Effector memory CD4-positive, alpha-beta T cell (primary cell): ENCODE measurements at regions not wholly inside any gene's neighbourhood (a gene's known extent, or its start where the extent isn't known, plus 50 kb on each side); places are given as distances from the start of the nearest gene placed in this dataset.

Experiments
- DNase-seq, 3 donors: peaks; one replicate each; pipeline ENCODE4 v3.0.0-alpha.2; 2020
- H3K27ac ChIP-seq: 2 replicates; pipeline ENCODE4 v1.7.0; 2013; ENCODE audit warnings: mild to moderate bottlenecking, low read length, moderate library complexity; ENCODE audit not compliant: insufficient read depth, poor library complexity, severe bottlenecking
- H3K27me3 ChIP-seq: replicated peaks from 2 replicates; pipeline ENCODE4 v1.7.0; 2013; ENCODE audit warnings: mild to moderate bottlenecking, low read length; ENCODE audit not compliant: insufficient read depth, control insufficient read depth, poor library complexity, severe bottlenecking
- H3K36me3 ChIP-seq: 2 replicates; pipeline ENCODE4 v1.7.0; 2013; ENCODE audit warnings: mild to moderate bottlenecking, low read length, moderate library complexity; ENCODE audit not compliant: control insufficient read depth, insufficient read depth
- H3K4me1 ChIP-seq: 2 replicates; pipeline ENCODE4 v1.7.0; 2013; ENCODE audit warnings: low read length, mild to moderate bottlenecking; ENCODE audit not compliant: control insufficient read depth, insufficient read depth, poor library complexity, severe bottlenecking
- H3K4me3 ChIP-seq: 2 replicates; pipeline ENCODE4 v1.7.0; 2013; ENCODE audit warnings: low read length, low read depth, mild to moderate bottlenecking; ENCODE audit not compliant: insufficient read depth, poor library complexity, severe bottlenecking
- H3K9me3 ChIP-seq: 2 replicates; pipeline ENCODE4 v1.7.0; 2013; ENCODE audit warnings: mild to moderate bottlenecking, low read length, moderate library complexity; ENCODE audit not compliant: control insufficient read depth

DNA sequence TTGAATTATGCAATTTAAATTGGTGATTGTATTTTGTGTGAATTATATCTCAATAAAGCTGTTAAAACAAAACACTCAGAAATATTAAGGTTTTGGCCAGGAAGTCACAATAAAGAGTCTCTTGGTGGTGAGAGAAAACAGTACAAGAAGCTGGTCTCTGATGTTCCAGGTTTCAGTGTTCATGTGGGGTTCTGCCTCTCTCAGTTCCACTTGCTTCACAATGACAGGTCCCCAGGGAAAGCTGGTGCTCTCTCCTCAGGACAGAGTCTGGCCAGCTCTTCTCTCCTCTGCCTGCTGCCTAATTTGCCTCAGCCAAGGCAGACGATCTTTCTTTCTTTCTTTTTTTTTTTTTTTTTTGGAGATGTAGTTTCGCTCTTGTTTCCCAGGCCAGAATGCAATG lies 342.9 kb upstream of the PLXNA2 start:
- Histone ChIP-seq H3K36me3 (no peaks in the 10 kb centered on the region), H3K9me3 (no peaks in the 10 kb centered on the region), H3K4me1 (no peaks in the 10 kb centered on the region), H3K27me3 (no peaks in the 10 kb centered on the region), H3K4me3 (no peak overlapping the region), H3K27ac (no peak overlapping the region)
- DNase-seq: no peak

DNA sequence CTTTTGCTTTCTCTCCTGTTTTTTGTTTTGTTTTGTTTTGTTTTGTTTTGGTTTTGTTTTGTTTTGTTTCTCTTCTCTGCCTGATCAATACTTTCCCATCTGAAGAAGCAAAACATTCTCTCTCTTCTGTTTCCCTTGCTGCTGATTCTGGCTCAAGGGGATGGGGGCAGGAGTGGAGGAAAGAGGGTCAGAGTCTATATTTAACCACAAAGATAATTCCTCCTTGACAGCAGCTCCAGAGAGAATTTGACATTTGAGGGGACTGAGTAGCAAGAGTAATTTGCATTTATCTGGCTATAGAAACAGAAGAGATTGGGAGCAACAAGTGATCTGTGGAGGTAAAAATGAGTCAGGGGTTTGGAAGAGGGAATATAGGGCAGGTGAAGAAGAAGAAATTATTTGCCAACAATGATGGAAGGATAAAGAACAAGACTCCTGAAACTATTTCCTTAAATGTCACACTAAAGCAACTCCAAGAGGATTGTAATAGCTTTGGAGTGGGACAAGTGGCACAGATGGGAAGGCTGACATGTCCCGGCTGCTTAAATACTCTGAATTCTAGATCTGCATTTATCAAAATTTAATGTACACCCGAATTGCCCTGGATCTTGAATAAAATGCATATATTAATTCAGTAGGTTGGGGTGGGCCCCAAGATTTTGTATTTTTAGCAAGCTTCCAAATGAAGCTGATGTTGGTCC lies 349.3 kb upstream of the PLXNA2 start:
- Histone ChIP-seq H3K36me3 (no peaks in the 10 kb centered on the region), H3K4me3 (no peak overlapping the region), H3K4me1 (no peaks in the 10 kb centered on the region), H3K27ac (no peak overlapping the region), H3K27me3 (no peaks in the 10 kb centered on the region), H3K9me3 (no peaks in the 10 kb centered on the region)
- no peak for DNase-seq

- no peak for DNase-seq
- Histone ChIP-seq H3K4me3 (no peak overlapping the region), H3K4me1 (no peaks in the 10 kb centered on the region), H3K9me3 (no peaks in the 10 kb centered on the region), H3K36me3 (no peaks in the 10 kb centered on the region), H3K27me3 (no peaks in the 10 kb centered on the region), H3K27ac (no peak overlapping the region)
These were observed 351.1 kb upstream of the PLXNA2 start for GRCh38 chr1:208595236-208595635.

GRCh38 chr1:208595745-208596144 lies 351.6 kb upstream of the PLXNA2 start:
- no peak overlapping the region for H3K27ac ChIP-seq
- no peaks in the 10 kb centered on the region for H3K9me3 ChIP-seq
- no peak for DNase-seq
- no peaks in the 10 kb centered on the region for H3K36me3 ChIP-seq
- no peaks in the 10 kb centered on the region for H3K4me1 ChIP-seq
- no peak overlapping the region for H3K4me3 ChIP-seq
- no peaks in the 10 kb centered on the region for H3K27me3 ChIP-seq

DNA sequence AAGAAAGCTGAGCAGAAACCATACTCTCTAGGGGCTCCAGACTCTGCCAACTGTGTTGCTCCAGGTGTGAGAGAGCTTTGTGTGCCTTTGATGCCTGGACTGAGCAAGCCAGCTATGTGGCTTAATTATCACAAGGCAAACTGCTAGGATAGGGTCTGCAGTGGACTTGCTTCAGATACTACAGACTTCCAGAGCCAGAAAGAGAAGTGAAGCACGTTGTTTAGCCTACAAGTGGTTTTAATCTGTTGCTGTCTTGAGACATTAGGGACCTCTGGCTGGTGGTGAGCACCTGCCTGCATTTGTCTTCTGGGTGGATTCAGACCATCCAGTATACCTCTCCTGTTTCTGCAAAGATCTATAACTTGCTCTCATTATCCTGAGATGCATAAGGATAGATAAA lies 353.4 kb upstream of the PLXNA2 start:
- Histone ChIP-seq H3K4me1 (no peaks in the 10 kb centered on the region), H3K36me3 (no peaks in the 10 kb centered on the region), H3K9me3 (no peaks in the 10 kb centered on the region), H3K4me3 (no peak overlapping the region), H3K27ac (no peak overlapping the region), H3K27me3 (no peaks in the 10 kb centered on the region)
- DNase-seq: no peak

GRCh38 chr1:208598021-208598420 lies 353.8 kb upstream of the PLXNA2 start:
- H3K36me3 ChIP-seq: no peaks in the 10 kb centered on the region
- no peak for DNase-seq
- H3K27ac ChIP-seq: no peak overlapping the region
- no peaks in the 10 kb centered on the region for H3K4me1 ChIP-seq
- no peaks in the 10 kb centered on the region for H3K9me3 ChIP-seq
- H3K4me3 ChIP-seq: no peak overlapping the region
- H3K27me3 ChIP-seq: no peaks in the 10 kb centered on the region

DNA sequence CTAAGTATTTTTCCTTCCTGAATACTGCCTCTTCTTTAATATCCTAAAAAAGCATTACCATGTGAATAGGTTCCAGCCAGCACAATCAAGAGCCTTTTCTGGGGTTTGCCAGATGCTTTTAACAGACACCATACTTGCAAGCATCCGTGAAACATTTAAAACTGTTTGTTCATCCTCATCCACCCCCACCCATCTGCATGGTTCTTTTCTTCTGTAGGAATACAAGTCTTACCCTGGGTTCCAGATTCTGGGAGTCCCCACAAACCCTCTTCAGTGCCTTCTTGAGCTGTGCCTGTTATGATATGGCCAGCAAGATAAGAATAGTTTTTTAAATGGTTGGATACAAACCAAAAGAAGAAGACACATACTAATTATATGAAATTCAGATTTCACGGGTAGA lies 354.9 kb upstream of the PLXNA2 start:
- Histone ChIP-seq H3K36me3 (no peaks in the 10 kb centered on the region), H3K27me3 (no peaks in the 10 kb centered on the region), H3K4me3 (no peak overlapping the region), H3K9me3 (no peaks in the 10 kb centered on the region), H3K4me1 (no peaks in the 10 kb centered on the region), H3K27ac (no peak overlapping the region)
- DNase-seq: no peak

- no peaks in the 10 kb centered on the region for H3K27me3 ChIP-seq
These were observed 356.4 kb upstream of the PLXNA2 start for GRCh38 chr1:208600456-208601190.

GRCh38 chr1:208601561-208601960 lies 357.4 kb upstream of the PLXNA2 start:
- Histone ChIP-seq H3K27ac (no peak overlapping the region), H3K27me3 (no peaks in the 10 kb centered on the region), H3K9me3 (no peaks in the 10 kb centered on the region), H3K4me3 (no peak overlapping the region), H3K36me3 (no peaks in the 10 kb centered on the region), H3K4me1 (no peaks in the 10 kb centered on the region)
- no peak for DNase-seq

More at GRCh38 chr1:208600456-208601190, 356.4 kb upstream of the PLXNA2 start:
- no peak for DNase-seq
- H3K4me3 ChIP-seq: no peak overlapping the region
- H3K9me3 ChIP-seq: no peaks in the 10 kb centered on the region
- no peaks in the 10 kb centered on the region for H3K36me3 ChIP-seq
- no peaks in the 10 kb centered on the region for H3K4me1 ChIP-seq
- no peak overlapping the region for H3K27ac ChIP-seq

DNA sequence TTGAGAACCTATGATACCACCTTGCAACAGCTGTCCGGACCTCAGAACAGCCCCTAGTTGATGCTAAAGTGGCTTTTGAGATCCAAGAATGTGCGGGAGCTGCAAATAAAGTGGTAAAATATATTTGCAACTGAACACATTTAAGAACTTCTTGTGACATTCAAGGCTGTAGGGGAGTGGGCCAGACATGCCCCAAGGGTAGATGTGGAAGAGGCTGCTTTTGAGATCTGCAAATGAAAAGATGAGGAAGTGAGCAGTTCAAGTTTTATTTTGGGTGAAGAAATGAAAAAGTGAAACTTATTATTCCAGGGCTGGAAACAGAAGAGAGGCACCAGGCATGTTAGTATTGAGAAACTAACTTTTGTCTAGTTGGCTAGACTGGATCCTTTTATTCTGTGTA lies 359.5 kb upstream of the PLXNA2 start:
- H3K4me1 ChIP-seq: no peaks in the 10 kb centered on the region
- H3K27ac ChIP-seq: no peak overlapping the region
- no peaks in the 10 kb centered on the region for H3K27me3 ChIP-seq
- no peaks in the 10 kb centered on the region for H3K9me3 ChIP-seq
- no peaks in the 10 kb centered on the region for H3K36me3 ChIP-seq
- H3K4me3 ChIP-seq: no peak overlapping the region
- no peak for DNase-seq
